Activated effector memory CD4-positive, alpha-beta T cell treated with Interleukin-2 at 50 U/mL for 16 hours (primary cell): ENCODE measurements at regions not wholly inside any gene's neighbourhood (a gene's known extent, or its start where the extent isn't known, plus 50 kb on each side); places are given as distances from the start of the nearest gene placed in this dataset.
"Not testable (repeated sequence)": the region's sequence is repeated elsewhere in the genome, so short reads cannot be mapped to it uniquely, and the experiment has no call there.

Source experiments
- DNase-seq: peaks from one replicate; pipeline ENCODE4 v3.0.0-alpha.2; 2020

- DNase-seq: no peak
Measured at GRCh38 chr4:188754372-188755002, 615.2 kb downstream of the TRIML1 start.

DNA sequence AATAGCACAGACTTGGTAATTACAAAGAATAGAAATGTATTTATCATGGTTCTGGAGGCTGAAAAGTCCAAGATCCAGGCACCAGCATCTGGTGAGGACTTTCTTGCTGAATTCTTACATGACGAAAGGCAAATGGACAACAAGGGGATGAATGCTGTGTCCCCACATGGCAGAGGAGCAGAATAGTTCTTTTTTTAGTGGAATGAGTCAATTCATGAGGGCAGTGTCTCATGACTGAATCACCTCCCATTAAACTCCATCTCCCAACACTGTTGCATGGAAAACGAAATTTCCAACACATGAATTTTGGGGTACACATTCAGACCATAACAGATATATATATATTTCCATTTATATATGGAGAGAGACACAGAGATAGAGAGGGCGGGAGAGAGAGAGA lies 628.3 kb downstream of the TRIML1 start:
- no peak for DNase-seq

DNA sequence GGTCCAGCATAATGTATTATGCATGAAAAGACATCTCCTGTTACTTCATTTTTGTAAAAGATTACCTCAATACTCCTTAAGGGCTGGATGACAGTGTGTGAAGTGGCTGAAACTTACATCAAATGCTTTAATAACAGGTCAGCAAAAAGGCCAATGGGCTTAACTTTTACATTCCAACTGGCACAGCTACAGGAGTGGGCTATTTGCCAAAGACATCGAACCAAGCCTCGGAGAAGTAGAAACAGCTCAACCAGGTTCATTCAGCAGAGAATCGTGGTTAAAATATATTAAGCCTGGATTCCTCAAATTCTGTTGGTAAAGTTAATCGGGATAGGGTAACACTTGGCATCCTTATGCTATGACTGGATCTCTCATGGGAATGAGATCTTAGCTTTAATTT lies 639.7 kb downstream of the TRIML1 start:
- no peak for DNase-seq

GRCh38 chr4:188779581-188779980 lies 640.3 kb downstream of the TRIML1 start:
- DNase-seq: no peak

- DNase-seq: no peak
Measured at GRCh38 chr4:188780028-188780427, 640.8 kb downstream of the TRIML1 start.

GRCh38 chr4:188780686-188781085 lies 641.4 kb downstream of the TRIML1 start:
- DNase-seq: no peak

DNA sequence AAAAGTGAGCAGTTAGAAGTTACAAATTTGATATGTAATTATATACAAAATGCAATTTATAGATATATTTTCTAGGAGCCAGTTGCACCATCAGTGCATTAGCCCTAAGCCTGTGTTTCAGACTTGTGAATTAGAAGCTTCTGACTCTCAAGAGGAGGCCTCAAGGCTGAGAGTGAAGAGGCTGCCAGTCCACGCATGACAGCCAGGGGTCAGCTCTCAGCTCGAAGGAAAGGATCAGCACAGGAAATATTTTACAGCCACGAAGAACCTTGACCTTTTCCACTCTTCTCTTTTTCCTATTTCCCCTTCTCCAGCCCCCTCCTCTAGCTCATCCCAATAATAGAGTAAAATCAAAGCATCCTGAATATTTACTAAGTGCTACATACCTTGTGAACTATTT lies 642.4 kb downstream of the TRIML1 start:
- no peak for DNase-seq

GRCh38 chr4:188783175-188783574 lies 643.9 kb downstream of the TRIML1 start:
- no peak for DNase-seq

GRCh38 chr4:188783606-188784160 lies 644.4 kb downstream of the TRIML1 start:
- no peak for DNase-seq

GRCh38 chr4:188796600-188796999 lies 657.4 kb downstream of the TRIML1 start:
- not testable (repeated sequence) for DNase-seq

DNA sequence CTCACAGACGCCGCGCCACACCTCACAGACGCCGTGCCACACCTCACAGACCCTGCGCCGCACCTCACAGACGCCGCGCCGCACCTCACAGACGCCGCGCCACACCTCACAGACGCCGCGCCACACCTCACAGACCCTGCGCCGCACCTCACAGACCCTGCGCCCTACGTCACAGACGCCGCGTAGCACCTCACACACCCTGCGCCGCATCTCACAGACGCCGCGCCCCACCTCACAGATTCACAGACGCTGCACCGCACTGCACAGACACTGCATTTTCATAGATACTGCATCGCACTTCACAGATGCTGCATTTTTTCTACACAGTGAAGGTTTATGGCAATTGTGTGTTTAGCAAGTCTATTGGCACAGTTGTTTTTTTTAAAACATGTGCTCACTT lies 657.8 kb downstream of the TRIML1 start:
- not testable (repeated sequence) for DNase-seq

GRCh38 chr4:188804861-188805260 lies 665.6 kb downstream of the TRIML1 start:
- DNase-seq: no peak

- no peak for DNase-seq
Measured at GRCh38 chr4:188811121-188811520, 671.9 kb downstream of the TRIML1 start.

DNA sequence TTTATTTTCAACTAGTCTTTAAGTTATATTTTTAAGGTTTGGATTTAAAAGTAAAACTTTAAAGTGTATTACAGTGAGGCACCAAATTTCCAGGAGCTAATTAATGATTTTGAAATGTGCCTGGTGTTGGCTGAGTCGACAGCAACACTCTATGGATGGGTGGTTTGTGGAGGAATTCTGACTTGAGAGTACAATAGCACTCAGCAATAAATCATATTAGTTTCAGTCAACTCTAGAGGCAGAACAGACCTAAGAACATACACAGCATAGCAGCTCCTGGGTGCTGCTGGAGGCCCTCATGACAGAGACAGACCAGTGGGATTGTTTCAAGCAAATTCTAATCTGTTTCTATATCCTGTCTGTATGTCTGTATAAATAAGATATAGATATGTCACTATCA lies 673.4 kb downstream of the TRIML1 start:
- DNase-seq: no peak

DNA sequence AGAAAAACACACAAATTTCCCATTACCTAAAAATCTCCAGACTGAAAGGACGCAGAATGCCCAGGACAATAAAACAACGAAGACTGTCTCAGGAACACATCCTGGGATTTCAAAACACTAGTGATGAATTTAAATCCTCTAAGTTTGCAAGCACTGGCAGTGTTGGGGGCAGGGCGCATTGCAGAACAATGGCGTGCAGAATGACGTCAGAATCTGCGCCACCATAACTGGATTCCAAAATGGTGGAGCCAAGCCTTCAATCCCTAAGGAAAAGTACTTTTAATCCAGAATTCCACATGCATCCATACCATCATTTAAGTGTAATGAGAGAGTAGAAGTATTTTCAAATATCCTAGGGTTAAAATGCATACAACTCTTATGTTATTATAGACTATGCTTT lies 679.1 kb downstream of the TRIML1 start:
- DNase-seq: no peak

GRCh38 chr4:188819233-188819632 lies 680.0 kb downstream of the TRIML1 start:
- no peak for DNase-seq

DNA sequence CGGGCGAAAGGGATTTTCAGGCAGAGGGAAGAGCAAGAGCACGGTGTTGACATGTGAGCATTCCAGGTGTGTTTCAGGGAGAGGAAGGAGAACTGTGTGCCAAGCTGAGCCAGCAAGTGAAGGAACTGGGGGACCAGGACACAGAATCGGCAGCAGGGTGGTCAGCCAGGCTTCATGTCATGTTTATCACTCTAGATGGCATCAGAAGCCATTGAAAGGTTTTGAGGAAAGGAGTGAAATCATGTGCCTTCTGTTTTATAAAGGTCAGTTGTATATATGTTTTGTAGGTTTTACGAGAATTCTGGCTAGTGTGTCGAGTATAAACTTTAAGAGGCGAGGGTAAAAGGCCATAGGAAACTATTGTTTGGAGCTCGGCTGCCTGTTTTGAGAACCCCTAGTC lies 682.3 kb downstream of the TRIML1 start:
- DNase-seq: no peak

DNA sequence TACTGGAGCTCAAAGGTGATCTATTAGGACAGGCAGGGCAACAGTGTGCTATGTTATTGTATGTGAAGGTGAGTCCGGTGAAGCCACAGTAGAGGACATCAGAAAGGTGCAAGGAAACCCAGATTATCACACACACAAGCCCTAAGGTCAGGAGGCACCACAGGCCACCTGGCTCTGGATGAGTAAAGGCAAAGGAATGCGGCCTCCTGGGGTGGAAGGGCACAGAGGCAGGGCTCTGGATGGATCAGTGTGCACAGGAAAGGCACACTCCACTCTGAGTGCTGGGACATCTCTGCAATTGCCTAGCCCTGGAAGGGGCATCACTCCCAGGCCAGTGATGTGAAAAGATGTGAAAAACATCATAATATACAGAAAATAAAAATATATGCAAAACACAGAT lies 683.5 kb downstream of the TRIML1 start:
- no peak for DNase-seq

DNA sequence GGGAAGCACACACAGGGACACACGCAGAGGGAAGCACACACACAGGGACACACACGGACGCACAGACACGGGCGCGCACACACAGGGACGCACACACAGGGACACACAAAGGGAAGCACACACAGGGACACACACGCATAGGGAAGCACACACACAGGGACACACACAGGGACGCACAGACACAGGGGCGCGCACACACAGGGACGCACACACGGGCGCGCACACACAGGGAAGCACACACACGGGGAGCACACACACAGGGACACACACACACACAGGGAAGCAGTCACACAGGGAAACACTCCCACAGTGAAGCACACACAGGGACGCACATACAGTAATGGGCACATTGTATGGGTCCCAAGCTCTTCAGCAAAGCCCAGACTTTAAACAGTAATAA lies 685.3 kb downstream of the TRIML1 start:
- DNase-seq: no peak

- DNase-seq: no peak
Measured at GRCh38 chr4:188826393-188826792, 687.2 kb downstream of the TRIML1 start.

DNA sequence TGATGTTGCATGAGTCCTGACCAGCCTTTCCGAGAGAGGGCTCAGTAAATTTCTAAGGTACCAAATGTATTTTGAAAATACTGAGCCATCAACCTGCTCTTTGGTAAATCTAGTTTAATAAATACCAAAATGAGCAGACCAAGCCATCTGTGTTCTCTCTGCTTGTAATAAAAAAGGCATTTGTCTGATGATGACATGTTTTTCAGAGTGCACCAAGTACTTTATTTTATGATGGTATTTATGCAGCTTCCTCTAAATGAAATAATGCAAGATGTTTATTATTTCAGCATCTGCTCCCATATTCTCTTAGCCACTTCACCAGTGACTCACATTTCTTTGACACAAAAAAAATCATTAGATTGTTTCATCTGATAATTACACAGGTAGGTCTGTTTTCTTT lies 700.5 kb downstream of the TRIML1 start:
- no peak for DNase-seq

DNA sequence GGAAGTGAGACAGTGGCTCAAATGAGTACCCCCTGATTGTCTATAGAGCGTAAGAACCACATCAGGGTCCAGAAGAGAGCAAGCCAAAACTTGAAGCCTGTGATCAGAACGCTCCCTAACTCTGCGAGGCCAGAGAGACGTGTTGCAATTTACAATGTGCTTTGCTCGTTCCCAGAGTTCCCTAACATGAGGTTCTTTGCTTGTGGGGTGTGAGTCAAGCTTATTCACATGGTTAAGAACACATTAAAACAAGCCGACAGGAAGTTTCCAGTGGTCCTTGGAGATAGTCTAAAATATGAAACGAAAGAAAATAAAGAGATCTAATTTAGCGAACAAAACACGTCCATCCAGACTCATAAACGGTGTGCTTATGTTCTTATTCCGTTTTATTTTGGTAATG lies 702.3 kb downstream of the TRIML1 start:
- DNase-seq: no peak

GRCh38 chr4:188854436-188854835 lies 715.2 kb downstream of the TRIML1 start:
- no peak for DNase-seq

DNA sequence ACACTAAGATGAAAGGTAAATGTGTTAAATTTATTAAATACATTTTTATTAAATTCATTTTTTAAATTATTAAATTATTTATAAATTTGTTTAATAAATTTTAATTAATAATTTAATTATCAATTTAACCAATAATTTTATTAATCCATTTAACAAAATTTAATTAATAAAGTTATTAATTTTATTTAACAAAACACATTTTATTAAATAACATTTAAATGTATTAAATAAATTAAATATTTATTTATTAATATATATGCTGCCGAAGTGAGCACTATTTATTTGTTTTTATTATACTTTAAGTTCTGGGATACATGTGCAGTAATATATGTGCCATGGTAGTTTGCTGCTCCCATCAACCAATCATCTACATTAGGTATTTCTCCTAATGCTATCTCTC lies 719.5 kb downstream of the TRIML1 start:
- no peak for DNase-seq

DNA sequence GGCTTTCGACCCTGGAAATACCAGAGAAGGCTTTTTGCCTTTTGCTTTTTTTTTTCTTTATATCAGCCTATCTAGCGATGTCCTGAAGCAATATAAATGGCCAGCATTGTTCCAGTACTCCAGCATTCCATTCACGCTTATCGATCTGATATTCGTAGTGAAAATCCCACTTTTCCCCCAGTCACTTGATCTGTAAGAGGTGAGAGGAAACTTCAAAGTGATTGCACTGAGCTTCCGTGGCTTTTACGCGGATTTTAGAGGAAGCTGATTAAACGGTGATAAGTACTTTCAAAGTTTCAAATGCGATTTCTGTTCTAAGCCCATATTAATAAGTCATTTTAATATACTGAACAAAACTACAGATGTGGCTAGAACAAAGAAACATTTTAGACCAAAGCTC lies 725.5 kb downstream of the TRIML1 start:
- no peak for DNase-seq
